T follicular helper cell (primary cell): ENCODE measurements at regions not wholly inside any gene's neighbourhood (a gene's known extent, or its start where the extent isn't known, plus 50 kb on each side); places are given as distances from the start of the nearest gene placed in this dataset.
"Not testable (repeated sequence)": the region's sequence is repeated elsewhere in the genome, so short reads cannot be mapped to it uniquely, and the experiment has no call there.

ENCODE experiments used
- DNase-seq: peaks from one replicate; pipeline ENCODE4 v3.0.0-alpha.2; 2020; ENCODE audit warnings: low read depth

- DNase-seq: not testable (repeated sequence)
These were observed 94.4 kb downstream of the LSM3 start for GRCh38 chr3:14272959-14273560.

GRCh38 chr3:14273901-14274611 lies 95.4 kb downstream of the LSM3 start:
- DNase-seq: no peak

- DNase-seq: no peak
These were observed 96.0 kb downstream of the LSM3 start for GRCh38 chr3:14274612-14274936.

- DNase-seq: no peak
These were observed 96.7 kb downstream of the LSM3 start for GRCh38 chr3:14274999-14275961.

GRCh38 chr3:14275962-14276909 lies 97.6 kb downstream of the LSM3 start:
- no peak for DNase-seq

- DNase-seq: no peak
These were observed 98.9 kb downstream of the LSM3 start for GRCh38 chr3:14277557-14277956.

GRCh38 chr3:14278265-14278798 lies 99.7 kb downstream of the LSM3 start:
- no peak for DNase-seq

- DNase-seq: no peak
These were observed 100.4 kb downstream of the LSM3 start for GRCh38 chr3:14278799-14279625.

- no peak for DNase-seq
These were observed 101.0 kb downstream of the LSM3 start for GRCh38 chr3:14279626-14280061.

GRCh38 chr3:14280326-14280725 lies 101.7 kb downstream of the LSM3 start:
- no peak for DNase-seq

- no peak for DNase-seq
These were observed 102.4 kb downstream of the LSM3 start for GRCh38 chr3:14281053-14281452.

GRCh38 chr3:14282001-14282705 lies 103.5 kb downstream of the LSM3 start:
- no peak for DNase-seq

- no peak for DNase-seq
These were observed 104.1 kb downstream of the LSM3 start for GRCh38 chr3:14282706-14283075.

- no peak for DNase-seq
These were observed 104.6 kb downstream of the LSM3 start for GRCh38 chr3:14283092-14283812.

- DNase-seq: no peak
These were observed 105.3 kb downstream of the LSM3 start for GRCh38 chr3:14283813-14284438.

GRCh38 chr3:14284694-14285547 lies 106.3 kb downstream of the LSM3 start:
- no peak for DNase-seq

- DNase-seq: no peak
These were observed 106.9 kb downstream of the LSM3 start for GRCh38 chr3:14285548-14285925.
